HAP-1 (cell line): ENCODE measurements at regions not wholly inside any gene's neighbourhood (a gene's known extent, or its start where the extent isn't known, plus 50 kb on each side); places are given as distances from the start of the nearest gene placed in this dataset.
"Not testable (repeated sequence)": the region's sequence is repeated elsewhere in the genome, so short reads cannot be mapped to it uniquely, and the experiment has no call there.

ENCODE experiments used
- DNase-seq, 2 experiments: peaks; one replicate each; pipeline ENCODE4 v3.0.0-alpha.2; 2016 to 2020; ENCODE audit warnings: low spot score in 2 of 2
- H3K27me3 ChIP-seq: fragments of 250-450 bp; sonication (Bioruptor Pico); 2 replicates; pipeline ENCODE4 v1.5.1; 2020; ENCODE audit warnings: low read depth, mild to moderate bottlenecking, moderate library complexity
- H3K36me3 ChIP-seq: fragments of 250-450 bp; sonication (Bioruptor Pico); replicated peaks from 2 replicates; pipeline ENCODE4 v1.5.1; 2020; ENCODE audit warnings: mild to moderate bottlenecking
- H3K4me1 ChIP-seq: fragments of 250-450 bp; sonication (Bioruptor Pico); 2 replicates; pipeline ENCODE4 v1.5.1; 2020; ENCODE audit warnings: mild to moderate bottlenecking
- H3K4me3 ChIP-seq: fragments of 250-450 bp; sonication (Bioruptor Pico); 2 replicates; pipeline ENCODE4 v1.5.1; 2020; ENCODE audit warnings: mild to moderate bottlenecking, moderate library complexity
- H3K9me3 ChIP-seq: fragments of 250-450 bp; sonication (Bioruptor Pico); 2 replicates; pipeline ENCODE4 v1.5.1; 2020; ENCODE audit warnings: mild to moderate bottlenecking, moderate library complexity
- in situ Hi-C: fragments of 300-500 bp; cut with MboI; formaldehyde crosslinking; loops from 3 replicates; pipeline ENCODE4 v1.14.3; 2020; ENCODE audit warnings: low sequenced_read_pairs, inconsistent platforms, mixed read lengths

DNA sequence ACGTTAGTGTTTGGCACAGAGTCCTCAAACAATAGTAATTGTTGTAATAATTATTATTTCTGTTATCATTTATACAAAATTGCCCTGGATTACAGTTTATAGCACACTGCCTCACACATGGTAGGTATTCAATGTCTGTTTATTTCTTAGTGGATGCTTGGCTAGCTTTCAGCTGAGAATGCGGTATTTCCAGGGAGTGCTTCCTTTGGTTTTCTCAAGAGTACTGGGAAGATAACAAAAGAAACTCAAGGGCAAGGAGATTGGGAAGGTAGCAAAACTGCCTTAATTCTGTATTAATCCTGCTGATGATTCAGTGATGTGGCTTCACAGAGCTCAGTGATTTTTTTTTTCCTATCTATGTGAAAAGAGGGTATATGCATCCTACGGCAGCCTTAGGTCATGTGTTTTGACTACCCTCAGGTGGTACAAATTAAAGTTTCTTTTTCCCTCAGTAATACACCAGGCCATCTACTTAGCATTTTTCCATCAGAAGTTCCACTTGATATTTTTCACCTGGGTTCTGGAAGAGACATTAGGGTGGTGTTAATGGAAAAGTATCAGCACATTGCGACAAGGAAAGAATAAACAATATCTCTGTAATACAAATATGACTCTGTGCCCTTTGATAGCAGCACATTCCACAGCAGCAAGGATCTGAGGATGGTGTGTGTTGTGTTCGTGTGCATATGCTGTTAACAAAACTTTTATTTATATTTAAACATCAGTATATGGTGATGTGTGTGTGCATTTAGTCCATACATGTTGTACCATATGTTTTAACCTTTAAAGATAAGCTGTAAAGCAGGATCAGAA is 124.3 kb upstream of the RASGEF1B start:
- H3K27me3 ChIP-seq: no peaks in the 10 kb centered on the region; the same call in 1 of the 2 replicates
- H3K4me1 ChIP-seq: no peaks in the 10 kb centered on the region
- no peak overlapping the region for H3K4me3 ChIP-seq
- in situ Hi-C loops: no loop called here
- no peaks in the 10 kb centered on the region for H3K36me3 ChIP-seq
- H3K9me3 ChIP-seq: no peaks in the 10 kb centered on the region
- no peak for DNase-seq

DNA sequence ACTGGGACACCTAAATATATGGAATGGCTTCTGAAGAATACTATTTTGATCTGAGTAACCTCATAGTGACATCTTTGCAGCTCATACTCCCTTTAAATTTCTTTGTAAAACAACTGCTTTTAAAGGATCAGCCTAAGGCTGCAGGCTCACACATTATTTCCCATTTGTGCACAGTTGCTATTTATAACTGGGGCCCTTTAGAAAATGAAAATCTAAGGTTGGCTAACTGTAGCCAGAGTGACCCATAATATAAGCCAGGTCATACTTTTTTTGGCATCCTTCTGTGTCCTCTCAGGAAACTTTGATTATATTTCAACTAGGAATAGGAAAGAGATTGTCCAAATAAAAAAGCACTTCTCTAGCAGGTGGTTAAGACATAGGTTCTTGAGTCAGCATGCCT is 123.6 kb upstream of the RASGEF1B start:
- no peaks in the 10 kb centered on the region for H3K9me3 ChIP-seq
- no peak overlapping the region for H3K4me3 ChIP-seq
- H3K4me1 ChIP-seq: no peaks in the 10 kb centered on the region
- no peak for DNase-seq
- no peaks in the 10 kb centered on the region for H3K36me3 ChIP-seq
- in situ Hi-C loops: no loop called here
- H3K27me3 ChIP-seq: no peaks in the 10 kb centered on the region; the same call in 1 of the 2 replicates

GRCh38 chr4:81594490-81595159 is 122.9 kb upstream of the RASGEF1B start:
- no peak for DNase-seq
- in situ Hi-C loops: no loop called here

DNA sequence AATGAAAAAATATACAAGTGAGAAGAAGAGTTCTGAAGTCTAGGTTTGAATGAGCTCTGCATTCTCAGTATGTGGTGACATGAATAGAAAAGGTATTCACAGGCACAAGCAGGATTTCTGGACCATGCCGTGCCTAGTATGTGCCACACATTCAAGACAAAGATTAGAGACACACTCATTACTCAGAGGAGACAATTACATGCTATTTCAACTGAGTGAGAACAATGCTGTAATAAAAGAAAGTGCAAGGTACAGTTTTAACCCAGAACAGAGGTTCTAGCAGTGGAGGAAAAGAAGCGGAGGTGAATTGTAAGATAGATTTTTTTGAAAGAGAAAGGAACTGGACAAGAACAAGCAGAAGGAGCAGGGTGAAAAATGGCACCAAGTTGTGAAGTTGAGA is 121.0 kb upstream of the RASGEF1B start:
- no peak for DNase-seq
- Histone ChIP-seq H3K36me3 (no peaks in the 10 kb centered on the region), H3K9me3 (no peaks in the 10 kb centered on the region), H3K27me3 (no peaks in the 10 kb centered on the region; the same call in 1 of the 2 replicates), H3K4me1 (no peaks in the 10 kb centered on the region), H3K4me3 (no peak overlapping the region)
- in situ Hi-C loops: no loop called here

More at GRCh38 chr4:81594490-81595159, 122.9 kb upstream of the RASGEF1B start:
- Histone ChIP-seq H3K4me1 (no peaks in the 10 kb centered on the region), H3K4me3 (no peak overlapping the region), H3K36me3 (no peaks in the 10 kb centered on the region), H3K27me3 (no peaks in the 10 kb centered on the region; the same call in 1 of the 2 replicates), H3K9me3 (no peaks in the 10 kb centered on the region)

DNA sequence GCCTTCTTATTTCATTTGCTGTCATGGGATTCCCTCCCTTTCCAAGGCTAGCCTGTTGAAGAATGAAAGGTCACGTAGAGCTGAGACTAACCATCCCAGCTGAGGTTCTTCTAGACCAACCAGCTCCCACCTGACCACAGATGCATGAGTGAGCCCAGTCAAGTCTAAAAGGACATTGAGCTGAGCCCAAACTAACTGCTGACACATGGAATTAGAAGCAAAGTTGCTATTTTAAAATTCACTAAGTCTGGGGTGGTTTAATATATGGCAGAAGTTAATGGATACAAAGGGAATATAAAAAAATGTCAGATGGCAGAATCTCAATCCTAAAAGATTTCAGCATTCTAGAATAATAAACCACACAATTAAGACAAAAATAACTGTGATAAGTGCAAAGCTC is 118.9 kb upstream of the RASGEF1B start:
- no peak for DNase-seq
- Histone ChIP-seq H3K4me1 (no peaks in the 10 kb centered on the region), H3K27me3 (no peaks in the 10 kb centered on the region; the same call in 1 of the 2 replicates), H3K36me3 (no peaks in the 10 kb centered on the region), H3K4me3 (no peak overlapping the region), H3K9me3 (no peaks in the 10 kb centered on the region)
- in situ Hi-C loops: no loop called here

GRCh38 chr4:81589262-81589661 is 117.6 kb upstream of the RASGEF1B start:
- DNase-seq: no peak
- H3K36me3 ChIP-seq: no peaks in the 10 kb centered on the region

GRCh38 chr4:81586706-81587105 is 115.0 kb upstream of the RASGEF1B start:
- Histone ChIP-seq H3K27me3 (no peaks in the 10 kb centered on the region; the same call in 1 of the 2 replicates), H3K4me3 (no peak overlapping the region), H3K4me1 (no peaks in the 10 kb centered on the region), H3K9me3 (no peaks in the 10 kb centered on the region), H3K36me3 (no peaks in the 10 kb centered on the region)
- DNase-seq: no peak
- in situ Hi-C loops: no loop called here

More at GRCh38 chr4:81589262-81589661, 117.6 kb upstream of the RASGEF1B start:
- in situ Hi-C loops: no loop called here
- no peaks in the 10 kb centered on the region for H3K9me3 ChIP-seq
- H3K4me1 ChIP-seq: no peaks in the 10 kb centered on the region
- H3K27me3 ChIP-seq: no peaks in the 10 kb centered on the region; the same call in 1 of the 2 replicates
- no peak overlapping the region for H3K4me3 ChIP-seq

DNA sequence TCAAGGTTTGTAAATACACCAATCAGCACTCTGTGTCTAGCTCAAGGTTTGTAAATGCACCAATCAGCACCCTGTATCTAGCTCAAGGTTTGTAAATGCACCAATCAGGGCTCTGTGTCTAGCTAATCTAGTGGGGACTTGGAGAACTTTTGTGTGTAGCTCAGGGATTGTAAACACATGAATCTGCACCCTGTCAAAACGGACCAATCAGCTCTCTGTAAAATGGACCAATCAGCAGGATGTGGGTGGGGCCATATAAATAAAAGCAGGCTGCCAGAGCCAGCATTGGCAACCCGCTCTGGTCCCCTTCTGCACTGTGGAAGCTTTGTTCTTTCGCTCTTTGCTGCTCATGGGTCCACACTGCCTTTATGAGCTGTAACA is 109.3 kb upstream of the RASGEF1B start:
- H3K9me3 ChIP-seq, in situ Hi-C loops, H3K36me3 ChIP-seq, DNase-seq, H3K4me3 ChIP-seq, H3K4me1 ChIP-seq, H3K27me3 ChIP-seq: not testable (repeated sequence)

DNA sequence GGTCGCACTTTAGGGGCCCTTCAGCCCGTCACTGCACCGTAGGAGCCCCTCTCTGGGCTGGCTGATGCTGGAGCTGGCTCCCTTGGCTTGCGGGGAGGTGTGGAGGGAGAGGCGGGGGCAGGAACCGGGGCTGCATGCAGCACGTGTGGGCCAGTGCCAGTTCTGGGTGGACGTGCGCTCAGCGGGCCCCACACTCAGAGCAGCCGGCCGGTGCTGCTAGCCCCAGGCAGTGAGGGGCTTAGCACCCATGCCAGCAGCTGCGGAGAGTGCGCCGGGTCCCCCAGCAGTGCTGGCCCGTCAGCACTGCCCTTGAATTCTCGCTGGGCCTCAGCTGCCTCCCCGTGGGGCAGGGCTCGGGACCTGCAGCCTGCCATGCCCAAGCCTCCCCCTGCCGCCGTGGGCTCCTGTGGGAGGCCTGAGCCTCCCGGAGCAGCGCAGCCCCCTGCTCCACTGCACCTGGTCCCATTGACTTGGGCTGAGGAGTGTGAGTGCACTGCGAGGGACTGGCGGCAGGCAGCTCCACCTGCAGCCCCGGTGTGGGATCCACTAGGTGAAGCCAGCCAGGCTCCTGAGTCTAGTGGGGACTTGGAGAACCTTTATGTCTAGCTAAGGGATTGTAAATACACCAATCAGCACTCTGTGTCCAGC is 108.8 kb upstream of the RASGEF1B start:
- no peak overlapping the region for H3K4me3 ChIP-seq
- H3K27me3 ChIP-seq: no peaks in the 10 kb centered on the region; the same call in 1 of the 2 replicates
- no peak for DNase-seq
- H3K4me1 ChIP-seq: no peaks in the 10 kb centered on the region
- no peaks in the 10 kb centered on the region for H3K36me3 ChIP-seq
- in situ Hi-C loops: no loop called here
- H3K9me3 ChIP-seq: no peaks in the 10 kb centered on the region

- DNase-seq: no peak
- in situ Hi-C loops: no loop called here
- H3K4me1 ChIP-seq: no peaks in the 10 kb centered on the region
- no peak overlapping the region for H3K4me3 ChIP-seq
- H3K9me3 ChIP-seq: no peaks in the 10 kb centered on the region
- H3K27me3 ChIP-seq: no peaks in the 10 kb centered on the region
- no peaks in the 10 kb centered on the region for H3K36me3 ChIP-seq
Measured at GRCh38 chr4:81577392-81577791, 105.7 kb upstream of the RASGEF1B start.

GRCh38 chr4:81574991-81575390 is 103.3 kb upstream of the RASGEF1B start:
- H3K27me3 ChIP-seq: no peaks in the 10 kb centered on the region
- H3K36me3 ChIP-seq: no peaks in the 10 kb centered on the region
- no peak for DNase-seq
- no peak overlapping the region for H3K4me3 ChIP-seq
- H3K9me3 ChIP-seq: no peaks in the 10 kb centered on the region
- in situ Hi-C loops: no loop called here
- no peaks in the 10 kb centered on the region for H3K4me1 ChIP-seq

DNA sequence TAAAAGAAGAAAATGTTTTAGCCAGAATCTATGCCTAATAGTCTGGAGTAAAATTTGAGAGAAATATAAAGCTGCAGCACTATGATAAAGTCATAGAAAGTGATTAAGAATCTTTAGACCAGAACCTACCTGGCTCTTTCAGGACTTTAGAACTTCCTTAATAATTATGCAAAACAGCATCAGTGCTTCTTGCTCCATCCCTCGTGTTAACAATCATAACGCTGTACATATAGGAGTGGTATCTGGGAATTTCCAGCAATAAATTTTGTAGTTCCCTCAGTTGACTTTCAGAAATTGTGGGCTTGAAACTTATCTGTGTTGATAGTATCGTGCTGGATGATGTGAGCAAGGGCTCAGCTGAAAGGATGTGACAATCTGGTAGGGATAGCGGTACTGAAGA is 102.1 kb upstream of the RASGEF1B start:
- H3K4me1 ChIP-seq: no peaks in the 10 kb centered on the region
- no peaks in the 10 kb centered on the region for H3K27me3 ChIP-seq
- no peaks in the 10 kb centered on the region for H3K9me3 ChIP-seq
- H3K36me3 ChIP-seq: no peaks in the 10 kb centered on the region
- DNase-seq: no peak
- in situ Hi-C loops: no loop called here
- H3K4me3 ChIP-seq: no peak overlapping the region

- no peaks in the 10 kb centered on the region for H3K9me3 ChIP-seq
- H3K4me3 ChIP-seq: no peak overlapping the region
- no peaks in the 10 kb centered on the region for H3K4me1 ChIP-seq
- no peak for DNase-seq
- in situ Hi-C loops: no loop called here
- no peaks in the 10 kb centered on the region for H3K36me3 ChIP-seq
- H3K27me3 ChIP-seq: no peaks in the 10 kb centered on the region
Measured at GRCh38 chr4:81572402-81572801, 100.7 kb upstream of the RASGEF1B start.

GRCh38 chr4:81571105-81571504 is 99.4 kb upstream of the RASGEF1B start:
- no peaks in the 10 kb centered on the region for H3K36me3 ChIP-seq
- no peaks in the 10 kb centered on the region for H3K9me3 ChIP-seq
- in situ Hi-C loops: no loop called here
- no peaks in the 10 kb centered on the region for H3K27me3 ChIP-seq
- no peaks in the 10 kb centered on the region for H3K4me1 ChIP-seq
- H3K4me3 ChIP-seq: no peak overlapping the region
- DNase-seq: no peak
